Astrocyte (in vitro differentiated cells and primary cell): ENCODE measurements at regions not wholly inside any gene's neighbourhood (a gene's known extent, or its start where the extent isn't known, plus 50 kb on each side); places are given as distances from the start of the nearest gene placed in this dataset.

Experiments used
- EZH2 ChIP-seq: IDR thresholded peaks from 2 replicates; pipeline ENCODE4 v1.6.1; 2012; ENCODE audit warnings: mild to moderate bottlenecking, low read length, inconsistent platforms; ENCODE audit not compliant: insufficient read depth
- TF ChIP-seq, protein P1 (sequence below): IDR thresholded peaks from 2 replicates; pipeline ENCODE4 v1.5.1; 2011; ENCODE audit warnings: low read depth, mild to moderate bottlenecking, inconsistent platforms, low read length, moderate library complexity; ENCODE audit not compliant: insufficient read depth

DNA sequence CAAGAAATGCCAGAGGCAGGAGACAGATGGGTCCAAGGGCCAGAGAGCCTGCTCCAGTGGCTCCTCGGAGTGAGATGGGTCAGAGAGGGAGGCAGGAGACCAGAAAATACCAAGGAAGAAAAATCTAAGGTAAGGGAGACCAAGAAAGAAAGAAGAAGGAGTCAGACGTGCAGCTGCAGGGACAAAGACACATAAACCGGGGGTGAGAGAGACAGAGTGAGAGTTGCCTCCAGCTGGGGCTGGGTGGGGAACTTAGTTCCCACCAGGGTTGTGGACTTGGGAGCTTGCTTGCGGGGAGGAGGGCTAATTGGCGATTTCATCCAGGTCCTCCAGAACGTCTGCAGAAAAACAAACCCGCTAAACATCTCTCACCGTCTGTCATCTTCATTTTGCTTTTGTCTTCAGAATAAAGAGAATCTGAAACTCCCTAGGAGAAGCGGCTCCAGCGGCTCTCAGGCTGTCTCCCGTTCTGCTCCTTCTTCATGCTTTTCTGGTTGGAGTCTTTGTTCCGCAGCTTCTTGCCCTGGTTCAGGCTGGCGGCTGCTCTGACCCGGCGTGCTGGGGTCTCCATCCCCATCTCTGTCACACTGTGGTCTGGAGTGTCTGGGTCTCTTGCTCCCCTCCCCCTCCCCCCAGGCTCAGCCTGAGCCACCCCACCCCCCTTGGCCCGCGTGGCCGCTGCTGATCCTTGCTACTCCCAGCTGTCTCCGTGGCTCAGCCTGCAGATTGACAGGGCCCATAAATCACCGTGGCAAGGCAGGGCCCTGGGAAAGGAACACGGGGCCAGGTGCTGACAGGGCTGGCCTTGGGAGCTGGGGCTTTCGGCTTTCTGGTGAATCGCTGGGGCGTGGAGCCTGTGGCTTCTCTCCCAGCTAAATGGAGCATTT lies 66.6 kb downstream of the UBIAD1 start:
- TF ChIP-seq, protein P1, sequence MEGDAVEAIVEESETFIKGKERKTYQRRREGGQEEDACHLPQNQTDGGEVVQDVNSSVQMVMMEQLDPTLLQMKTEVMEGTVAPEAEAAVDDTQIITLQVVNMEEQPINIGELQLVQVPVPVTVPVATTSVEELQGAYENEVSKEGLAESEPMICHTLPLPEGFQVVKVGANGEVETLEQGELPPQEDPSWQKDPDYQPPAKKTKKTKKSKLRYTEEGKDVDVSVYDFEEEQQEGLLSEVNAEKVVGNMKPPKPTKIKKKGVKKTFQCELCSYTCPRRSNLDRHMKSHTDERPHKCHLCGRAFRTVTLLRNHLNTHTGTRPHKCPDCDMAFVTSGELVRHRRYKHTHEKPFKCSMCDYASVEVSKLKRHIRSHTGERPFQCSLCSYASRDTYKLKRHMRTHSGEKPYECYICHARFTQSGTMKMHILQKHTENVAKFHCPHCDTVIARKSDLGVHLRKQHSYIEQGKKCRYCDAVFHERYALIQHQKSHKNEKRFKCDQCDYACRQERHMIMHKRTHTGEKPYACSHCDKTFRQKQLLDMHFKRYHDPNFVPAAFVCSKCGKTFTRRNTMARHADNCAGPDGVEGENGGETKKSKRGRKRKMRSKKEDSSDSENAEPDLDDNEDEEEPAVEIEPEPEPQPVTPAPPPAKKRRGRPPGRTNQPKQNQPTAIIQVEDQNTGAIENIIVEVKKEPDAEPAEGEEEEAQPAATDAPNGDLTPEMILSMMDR = no peak
- TF ChIP-seq EZH2 = peak; percentile 52
